ENCODE measurements at regions not wholly inside any gene's neighbourhood (a gene's known extent, or its start where the extent isn't known, plus 50 kb on each side); places are given as distances from the start of the nearest gene placed in this dataset.
"Not testable (repeated sequence)": the region's sequence is repeated elsewhere in the genome, so short reads cannot be mapped to it uniquely, and the experiment has no call there.

DNA sequence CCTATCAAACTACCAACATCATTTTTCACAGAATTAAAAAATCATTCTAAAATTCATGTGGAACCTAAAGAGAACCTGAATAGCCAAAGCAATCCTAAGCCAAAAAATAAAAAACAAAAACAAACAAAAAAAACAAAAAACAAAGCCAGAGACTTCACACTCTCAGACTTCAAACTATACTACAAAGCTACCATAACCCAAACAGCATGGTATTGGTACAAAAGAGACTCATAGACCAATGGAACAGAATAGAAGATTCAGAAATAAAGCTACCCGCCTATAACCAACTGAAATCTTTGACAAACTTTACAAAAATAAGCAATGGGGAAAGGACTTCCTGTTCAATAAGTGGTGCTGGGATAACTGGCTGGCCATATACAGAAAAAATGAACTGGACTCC is 152.3 kb upstream of the SMIM31 start:
- TF ChIP-seq, protein P1, sequence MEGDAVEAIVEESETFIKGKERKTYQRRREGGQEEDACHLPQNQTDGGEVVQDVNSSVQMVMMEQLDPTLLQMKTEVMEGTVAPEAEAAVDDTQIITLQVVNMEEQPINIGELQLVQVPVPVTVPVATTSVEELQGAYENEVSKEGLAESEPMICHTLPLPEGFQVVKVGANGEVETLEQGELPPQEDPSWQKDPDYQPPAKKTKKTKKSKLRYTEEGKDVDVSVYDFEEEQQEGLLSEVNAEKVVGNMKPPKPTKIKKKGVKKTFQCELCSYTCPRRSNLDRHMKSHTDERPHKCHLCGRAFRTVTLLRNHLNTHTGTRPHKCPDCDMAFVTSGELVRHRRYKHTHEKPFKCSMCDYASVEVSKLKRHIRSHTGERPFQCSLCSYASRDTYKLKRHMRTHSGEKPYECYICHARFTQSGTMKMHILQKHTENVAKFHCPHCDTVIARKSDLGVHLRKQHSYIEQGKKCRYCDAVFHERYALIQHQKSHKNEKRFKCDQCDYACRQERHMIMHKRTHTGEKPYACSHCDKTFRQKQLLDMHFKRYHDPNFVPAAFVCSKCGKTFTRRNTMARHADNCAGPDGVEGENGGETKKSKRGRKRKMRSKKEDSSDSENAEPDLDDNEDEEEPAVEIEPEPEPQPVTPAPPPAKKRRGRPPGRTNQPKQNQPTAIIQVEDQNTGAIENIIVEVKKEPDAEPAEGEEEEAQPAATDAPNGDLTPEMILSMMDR (IDR thresholded peaks at IDR 0.05), result no peak
- no peak for DNase-seq (ENCODE audit: low spot score)
- Histone ChIP-seq H3K36me3 (no peaks in the 10 kb centered on the region), H3K9me3 (peaks cover 7 to 19% of the 10 kb centered on the region in 2 donors), H3K4me3 (no peak overlapping the region), H3K27ac (no peak overlapping the region), H3K27me3 (no peaks in the 10 kb centered on the region), H3K4me1 (no peaks in the 10 kb centered on the region)

DNA sequence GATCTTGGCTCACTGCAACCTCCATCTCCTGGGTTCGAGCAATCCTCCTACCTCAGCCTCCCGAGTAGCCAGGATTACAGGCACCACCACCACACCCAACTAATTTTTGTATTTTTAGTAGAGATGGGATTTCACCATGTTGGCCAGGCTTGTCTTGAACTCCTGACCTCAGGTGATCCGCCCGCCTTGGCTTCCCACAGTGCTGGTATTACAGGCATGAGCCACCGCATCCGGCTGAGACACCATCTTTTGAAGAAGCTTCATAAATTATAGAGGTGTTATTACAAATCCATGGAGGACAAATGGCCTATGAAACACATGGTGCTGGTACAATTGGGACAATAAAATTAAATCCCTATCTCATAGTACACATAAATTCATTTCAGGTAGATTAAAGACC is 148.1 kb upstream of the SMIM31 start:
- not testable (repeated sequence) for H3K36me3 ChIP-seq; H3K27ac ChIP-seq; H3K4me3 ChIP-seq; H3K4me1 ChIP-seq; H3K27me3 ChIP-seq; DNase-seq (ENCODE audit: low spot score)
- peaks cover 7 to 15% of the 10 kb centered on the region in 2 donors for H3K9me3 ChIP-seq

DNA sequence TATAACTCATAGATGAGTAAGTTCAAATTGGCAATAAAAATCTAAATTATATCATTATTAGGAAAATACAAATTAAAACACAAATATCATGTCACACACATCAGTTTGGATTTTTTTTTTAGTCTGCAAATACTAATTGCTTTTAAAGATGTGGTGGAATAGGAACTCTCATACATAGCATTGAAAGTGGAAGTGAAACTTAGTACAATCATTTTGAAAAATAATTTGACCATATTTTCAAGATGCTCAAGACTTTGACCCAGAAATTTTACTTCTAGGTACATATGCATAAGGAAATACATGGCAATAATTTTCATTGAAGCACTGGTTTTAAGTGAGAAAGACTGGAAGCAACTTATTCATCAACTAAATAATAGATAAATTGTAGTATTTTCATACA is 147.5 kb upstream of the SMIM31 start:
- Histone ChIP-seq H3K36me3 (no peaks in the 10 kb centered on the region), H3K4me1 (no peaks in the 10 kb centered on the region), H3K27me3 (no peaks in the 10 kb centered on the region), H3K9me3 (peaks cover 7 to 8% of the 10 kb centered on the region in 2 donors), H3K27ac (no peak overlapping the region), H3K4me3 (no peak overlapping the region)
- no peak for DNase-seq (ENCODE audit: low spot score)
- TF ChIP-seq, protein P1 (IDR thresholded peaks at IDR 0.05), result no peak

DNA sequence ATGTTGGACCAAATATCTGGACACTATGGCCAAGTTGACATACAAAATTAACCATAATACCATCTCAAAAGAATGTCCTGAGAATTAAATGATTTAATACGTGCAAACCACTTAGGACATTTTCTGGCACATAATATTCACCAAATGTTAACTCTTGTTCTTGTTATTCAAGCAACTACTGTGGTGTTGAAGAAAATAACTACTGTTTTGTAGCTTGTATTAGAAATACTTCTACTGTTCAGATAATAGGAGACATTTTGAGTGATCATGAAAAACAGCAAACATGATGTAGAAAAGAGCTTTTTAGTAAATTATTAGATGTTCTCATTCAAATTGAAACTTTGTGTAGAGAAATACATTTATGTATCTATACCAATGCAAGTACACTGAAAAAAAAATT is 140.7 kb upstream of the SMIM31 start:
- no peaks in the 10 kb centered on the region for H3K4me1 ChIP-seq
- no peak for DNase-seq (ENCODE audit: low spot score)
- no peaks in the 10 kb centered on the region for H3K27me3 ChIP-seq
- H3K4me3 ChIP-seq, result no peak overlapping the region
- no peaks in the 10 kb centered on the region for H3K9me3 ChIP-seq
- TF ChIP-seq, protein P1 (IDR thresholded peaks at IDR 0.05), result no peak
- no peaks in the 10 kb centered on the region for H3K36me3 ChIP-seq
- H3K27ac ChIP-seq, result no peak overlapping the region

DNA sequence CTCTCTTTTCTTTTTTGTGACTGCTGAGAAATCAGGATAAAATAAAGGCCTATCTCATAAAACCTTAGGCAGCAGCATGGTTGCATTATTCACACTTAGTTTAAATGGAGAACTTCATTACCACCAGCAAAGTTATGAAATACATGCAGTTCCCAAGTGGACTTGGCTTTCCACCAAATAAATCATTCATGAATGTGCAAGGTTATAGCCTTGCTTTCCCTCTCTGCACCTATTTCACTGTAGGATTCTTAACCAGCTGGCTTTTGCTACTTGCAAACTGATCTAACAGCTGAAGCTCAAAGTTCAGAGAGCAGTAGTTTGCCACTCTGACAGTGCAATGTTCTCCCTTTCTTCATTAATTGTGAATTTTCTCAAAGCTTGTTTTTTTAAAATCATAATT is 140.1 kb upstream of the SMIM31 start:
- no peak overlapping the region for H3K27ac ChIP-seq
- H3K36me3 ChIP-seq, result no peaks in the 10 kb centered on the region
- H3K4me1 ChIP-seq, result no peaks in the 10 kb centered on the region
- H3K4me3 ChIP-seq, result no peak overlapping the region
- TF ChIP-seq, protein P1 (IDR thresholded peaks at IDR 0.05), result no peak
- no peak for DNase-seq (ENCODE audit: low spot score)
- H3K9me3 ChIP-seq, result no peaks in the 10 kb centered on the region
- H3K27me3 ChIP-seq, result no peaks in the 10 kb centered on the region

DNA sequence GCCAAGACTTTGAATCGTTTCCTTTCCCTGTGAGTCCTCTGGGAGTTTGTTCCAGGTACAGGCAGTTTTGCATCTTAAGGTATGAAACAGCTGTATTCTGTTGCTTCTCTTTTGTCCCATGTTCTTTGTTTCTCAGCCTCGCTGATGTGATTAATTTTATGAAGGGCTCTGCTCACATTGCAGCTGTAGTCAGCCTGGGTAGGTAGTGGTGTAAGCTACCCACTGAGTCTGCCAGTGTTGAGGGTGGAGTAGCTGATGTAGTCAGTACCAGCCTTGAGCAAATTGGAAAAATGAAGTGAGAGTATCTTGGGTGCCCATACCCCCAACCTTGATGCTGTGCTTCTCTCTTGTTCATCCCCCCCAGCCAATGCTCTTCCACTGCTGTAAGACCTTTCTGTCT is 139.6 kb upstream of the SMIM31 start:
- TF ChIP-seq, protein P1 (IDR thresholded peaks at IDR 0.05), result no peak
- no peak overlapping the region for H3K27ac ChIP-seq
- H3K4me3 ChIP-seq, result no peak overlapping the region
- no peaks in the 10 kb centered on the region for H3K9me3 ChIP-seq
- no peak for DNase-seq (ENCODE audit: low spot score)
- no peaks in the 10 kb centered on the region for H3K4me1 ChIP-seq
- H3K36me3 ChIP-seq, result no peaks in the 10 kb centered on the region
- H3K27me3 ChIP-seq, result no peaks in the 10 kb centered on the region

All from right atrium auricular region (tissue), 2 donors.